ENCODE measurements at regions not wholly inside any gene's neighbourhood (a gene's known extent, or its start where the extent isn't known, plus 50 kb on each side); places are given as distances from the start of the nearest gene placed in this dataset.

DNA sequence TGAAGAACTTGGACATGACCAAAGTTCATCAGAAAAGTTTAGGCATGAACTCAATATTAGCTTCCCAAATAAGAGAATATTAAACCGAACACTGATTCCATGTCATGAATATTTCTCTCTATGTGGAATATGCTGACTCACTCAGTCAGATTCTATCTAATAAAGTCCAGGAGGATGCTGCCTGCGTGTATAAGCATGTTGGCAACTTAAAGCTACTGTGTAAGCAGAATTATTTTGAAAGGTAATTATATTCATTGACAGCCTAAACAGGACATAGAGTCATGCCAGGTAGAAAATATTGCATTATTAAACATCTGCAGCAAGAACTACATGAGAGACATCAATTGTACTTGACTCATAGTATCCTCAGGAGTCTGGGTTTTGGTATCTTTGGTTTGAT, 367.9 kb upstream of the SPOCK3 start:
- TF ChIP-seq POLR2A (IDR thresholded peaks at IDR 0.05; ENCODE audit: low read length), result no peak
- no peak for TF ChIP-seq GATA1 (IDR thresholded peaks at IDR 0.05; ENCODE audit: low read depth, low read length)

All from erythroblast (primary cell).